ENCODE measurements at regions not wholly inside any gene's neighbourhood (a gene's known extent, or its start where the extent isn't known, plus 50 kb on each side); places are given as distances from the start of the nearest gene placed in this dataset.

GRCh38 chr3:145942052-145942451, 218.9 kb downstream of the PLOD2 start:
- TF ChIP-seq SUZ12 (IDR thresholded peaks at IDR 0.05; ENCODE audit: extremely low read depth, insufficient read depth, insufficient read length), result no peak
- no peak for TF ChIP-seq YY1 (IDR thresholded peaks at IDR 0.05; ENCODE audit: insufficient read depth, insufficient read length)
- TF ChIP-seq ZNF274 (IDR thresholded peaks at IDR 0.05; ENCODE audit: low read depth, low read length), result no peak

All from NT2/D1 (cell line).